ENCODE measurements at regions not wholly inside any gene's neighbourhood (a gene's known extent, or its start where the extent isn't known, plus 50 kb on each side); places are given as distances from the start of the nearest gene placed in this dataset.

DNA sequence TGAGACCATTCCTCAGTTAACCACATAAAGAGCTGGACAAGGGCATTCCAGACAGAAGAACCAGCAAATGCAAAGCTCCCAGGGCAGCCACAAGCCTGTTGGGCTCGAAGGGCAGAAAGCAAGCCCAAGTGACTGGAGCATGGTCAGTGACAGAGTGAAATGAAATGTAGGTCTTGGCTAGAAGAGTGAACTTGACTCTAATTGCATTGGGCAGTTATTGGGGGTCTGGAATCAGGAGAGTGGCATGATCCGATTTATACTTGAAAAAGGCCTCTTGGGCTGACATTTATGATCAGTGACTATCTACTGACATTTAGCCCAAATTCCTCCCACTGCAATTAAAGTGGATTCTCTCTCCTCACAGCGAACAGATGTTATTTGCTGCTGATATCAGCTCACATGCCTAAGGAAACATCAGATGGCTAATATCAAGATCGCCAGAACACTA, 152.5 kb upstream of the KLF7 start:
- Mint-ChIP-seq H3K27ac (no peak overlapping the region), H3K4me1 (peaks cover 7% of the 10 kb centered on the region), H3K9me3 (ENCODE audit: insufficient read depth) (no peaks in the 10 kb centered on the region), H3K4me3 (no peak overlapping the region), H3K27me3 (peaks cover 4% of the 10 kb centered on the region)
- DNase-seq (no peak), ATAC-seq (ENCODE audit: low read depth) (no peak)
- ChIA-PET POLR2A (no interaction called here), CTCF (no interaction called here)
- Histone ChIP-seq H3K79me2 (ENCODE audit: control insufficient read depth, insufficient read depth, low read length) (no peaks in the 10 kb centered on the region), H3K4me3 (ENCODE audit: control extremely low read depth in 1 of 5, extremely low read depth in 1 of 5, insufficient read depth in 1 of 5, low read depth in 2 of 5, low read length in 4 of 5) (no peak overlapping the region), H3K4me2 (replicated peaks; ENCODE audit: low read depth, low read length, poor library complexity, severe bottlenecking) (no peak overlapping the region), H4K20me1 (ENCODE audit: control insufficient read depth, insufficient read depth, low read length, poor library complexity, severe bottlenecking) (no peaks in the 10 kb centered on the region), H2AFZ (ENCODE audit: insufficient read depth, low read depth, low read length, poor library complexity, severe bottlenecking) (no peak overlapping the region), H3K27ac (ENCODE audit: low read length in 2 of 2) (no peak overlapping the region), H3K9ac (ENCODE audit: low read length) (no peak overlapping the region), H3K27me3 (replicated peaks in 1 of 4; ENCODE audit: control extremely low read depth in 1 of 4, control insufficient read depth in 3 of 4, insufficient read depth in 4 of 4, low read length in 3 of 4) (no peaks in the 10 kb centered on the region), H3K9me3 (ENCODE audit: control extremely low read depth in 1 of 3, control insufficient read depth in 2 of 3, insufficient read depth in 1 of 3, low read length in 2 of 3) (no peaks in the 10 kb centered on the region), H3K36me3 (replicated peaks in 1 of 2; ENCODE audit: control extremely low read depth in 1 of 2, control insufficient read depth in 1 of 2, extremely low read depth in 1 of 2, insufficient read depth in 2 of 2, low read length in 1 of 2) (no peaks in the 10 kb centered on the region), H3K4me1 (ENCODE audit: control insufficient read depth in 2 of 2, insufficient read depth in 2 of 2, low read length in 2 of 2) (peaks cover 0 to 2% of the 10 kb centered on the region in 2 donors)
- 78% methylated on average over 1 of the region's 4 CpGs for WGBS (ENCODE audit: insufficient coverage)
- intact Hi-C loops (cut with micrococcal nuclease): no loop called here
- TF ChIP-seq, protein P1, sequence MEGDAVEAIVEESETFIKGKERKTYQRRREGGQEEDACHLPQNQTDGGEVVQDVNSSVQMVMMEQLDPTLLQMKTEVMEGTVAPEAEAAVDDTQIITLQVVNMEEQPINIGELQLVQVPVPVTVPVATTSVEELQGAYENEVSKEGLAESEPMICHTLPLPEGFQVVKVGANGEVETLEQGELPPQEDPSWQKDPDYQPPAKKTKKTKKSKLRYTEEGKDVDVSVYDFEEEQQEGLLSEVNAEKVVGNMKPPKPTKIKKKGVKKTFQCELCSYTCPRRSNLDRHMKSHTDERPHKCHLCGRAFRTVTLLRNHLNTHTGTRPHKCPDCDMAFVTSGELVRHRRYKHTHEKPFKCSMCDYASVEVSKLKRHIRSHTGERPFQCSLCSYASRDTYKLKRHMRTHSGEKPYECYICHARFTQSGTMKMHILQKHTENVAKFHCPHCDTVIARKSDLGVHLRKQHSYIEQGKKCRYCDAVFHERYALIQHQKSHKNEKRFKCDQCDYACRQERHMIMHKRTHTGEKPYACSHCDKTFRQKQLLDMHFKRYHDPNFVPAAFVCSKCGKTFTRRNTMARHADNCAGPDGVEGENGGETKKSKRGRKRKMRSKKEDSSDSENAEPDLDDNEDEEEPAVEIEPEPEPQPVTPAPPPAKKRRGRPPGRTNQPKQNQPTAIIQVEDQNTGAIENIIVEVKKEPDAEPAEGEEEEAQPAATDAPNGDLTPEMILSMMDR (IDR thresholded peaks at IDR 0.05): no peak
- TF ChIP-seq EZH2 (IDR thresholded peaks at IDR 0.05; ENCODE audit: borderline replicate concordance, insufficient read depth, low read depth, low read length, poor library complexity, severe bottlenecking): no peak

DNA sequence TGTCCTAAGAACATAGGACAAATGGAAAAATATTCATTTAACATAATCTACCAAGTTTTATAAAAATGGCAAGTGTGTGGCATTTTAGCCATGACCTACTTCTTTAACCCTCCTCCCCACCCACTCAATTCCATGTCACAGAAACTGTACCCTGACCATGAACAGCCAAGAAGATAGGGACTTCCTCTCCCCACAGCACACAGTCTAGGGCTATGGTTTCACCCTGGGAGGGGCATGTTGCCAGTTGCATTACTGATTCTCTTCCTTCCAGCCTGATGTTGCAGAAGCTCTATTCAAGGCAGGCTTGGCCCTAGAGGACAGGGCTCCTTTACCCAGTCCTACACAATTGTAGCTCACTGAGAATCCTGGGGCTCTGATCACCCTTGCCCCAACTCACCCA, 153.6 kb upstream of the KLF7 start:
- peaks cover 0 to 2% of the 10 kb centered on the region in 2 donors for H3K4me1 ChIP-seq (ENCODE audit: control insufficient read depth in 2 of 2, insufficient read depth in 2 of 2, low read length in 2 of 2)
- TF ChIP-seq EZH2 (IDR thresholded peaks at IDR 0.05; ENCODE audit: borderline replicate concordance, insufficient read depth, low read depth, low read length, poor library complexity, severe bottlenecking): no peak
- TF ChIP-seq, protein P1 (IDR thresholded peaks at IDR 0.05): no peak
- H3K27ac ChIP-seq (ENCODE audit: low read length in 2 of 2): no peak overlapping the region
- DNase-seq: no peak
- ATAC-seq (ENCODE audit: low read depth): no peak
- Mint-ChIP-seq H3K27me3 (peaks cover 4% of the 10 kb centered on the region), H3K9me3 (ENCODE audit: insufficient read depth) (no peaks in the 10 kb centered on the region), H3K4me3 (no peak overlapping the region), H3K27ac (no peak overlapping the region), H3K4me1 (peaks cover 7% of the 10 kb centered on the region)
- CTCF ChIA-PET: no interaction called here
- H2AFZ ChIP-seq (ENCODE audit: insufficient read depth, low read depth, low read length, poor library complexity, severe bottlenecking): no peak overlapping the region
- intact Hi-C loops (cut with micrococcal nuclease): no loop called here
- no peaks in the 10 kb centered on the region for H4K20me1 ChIP-seq (ENCODE audit: control insufficient read depth, insufficient read depth, low read length, poor library complexity, severe bottlenecking)
- H3K4me3 ChIP-seq (ENCODE audit: control extremely low read depth in 1 of 5, extremely low read depth in 1 of 5, insufficient read depth in 1 of 5, low read depth in 2 of 5, low read length in 4 of 5): no peak overlapping the region
- H3K9ac ChIP-seq (ENCODE audit: low read length): no peak overlapping the region
- no peaks in the 10 kb centered on the region for H3K79me2 ChIP-seq (ENCODE audit: control insufficient read depth, insufficient read depth, low read length)
- H3K9me3 ChIP-seq (ENCODE audit: control extremely low read depth in 1 of 3, control insufficient read depth in 2 of 3, insufficient read depth in 1 of 3, low read length in 2 of 3): no peaks in the 10 kb centered on the region
- POLR2A ChIA-PET: no interaction called here
- no peaks in the 10 kb centered on the region for H3K36me3 ChIP-seq (replicated peaks in 1 of 2; ENCODE audit: control extremely low read depth in 1 of 2, control insufficient read depth in 1 of 2, extremely low read depth in 1 of 2, insufficient read depth in 2 of 2, low read length in 1 of 2)
- no peaks in the 10 kb centered on the region for H3K27me3 ChIP-seq (replicated peaks in 1 of 4; ENCODE audit: control extremely low read depth in 1 of 4, control insufficient read depth in 3 of 4, insufficient read depth in 4 of 4, low read length in 3 of 4)
- no peak overlapping the region for H3K4me2 ChIP-seq (replicated peaks; ENCODE audit: low read depth, low read length, poor library complexity, severe bottlenecking)

All from B cell (primary cell).